Kidney glomerular epithelial cell (primary cell): ENCODE measurements at regions not wholly inside any gene's neighbourhood (a gene's known extent, or its start where the extent isn't known, plus 50 kb on each side); places are given as distances from the start of the nearest gene placed in this dataset.
A peak's percentile ranks its signal among the peaks of the same experiment; 100 is the strongest.

Experiments
- DNase-seq: peaks from one replicate; lab custom pipeline; 2025; lab: John Stamatoyannopoulos, UW

DNA sequence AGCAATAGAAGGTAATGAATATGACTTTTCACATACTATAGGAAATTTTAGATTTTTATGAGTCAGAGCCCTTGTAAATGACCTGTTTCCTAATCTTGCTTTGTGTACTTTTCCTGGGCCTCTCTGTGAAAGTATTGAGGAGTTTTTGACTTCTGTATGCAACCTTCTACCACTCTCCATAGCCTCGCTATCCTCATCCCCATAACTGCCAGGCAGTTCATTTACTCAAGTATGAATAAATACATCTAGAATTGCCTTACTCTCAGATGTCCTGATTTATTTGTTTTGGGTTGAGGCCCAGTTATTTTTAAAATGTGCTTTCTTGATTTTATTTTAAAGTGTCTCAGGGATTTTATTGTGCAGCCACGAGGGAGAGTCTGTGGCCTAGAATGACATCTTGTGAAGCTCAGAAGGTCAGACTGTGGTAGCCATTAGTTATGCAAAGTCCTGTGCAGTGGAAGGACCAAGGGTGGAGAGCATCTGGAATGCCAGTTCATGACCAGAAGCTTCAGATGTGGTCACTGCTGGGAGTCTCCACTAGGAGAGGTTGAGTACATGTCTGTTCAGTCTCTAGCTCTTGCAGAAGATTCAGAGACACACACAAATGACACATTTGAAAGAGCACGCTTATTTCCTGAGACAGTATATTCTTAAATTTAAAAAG, 346.2 kb upstream of the IMPG1 start:
- no peak for DNase-seq

DNA sequence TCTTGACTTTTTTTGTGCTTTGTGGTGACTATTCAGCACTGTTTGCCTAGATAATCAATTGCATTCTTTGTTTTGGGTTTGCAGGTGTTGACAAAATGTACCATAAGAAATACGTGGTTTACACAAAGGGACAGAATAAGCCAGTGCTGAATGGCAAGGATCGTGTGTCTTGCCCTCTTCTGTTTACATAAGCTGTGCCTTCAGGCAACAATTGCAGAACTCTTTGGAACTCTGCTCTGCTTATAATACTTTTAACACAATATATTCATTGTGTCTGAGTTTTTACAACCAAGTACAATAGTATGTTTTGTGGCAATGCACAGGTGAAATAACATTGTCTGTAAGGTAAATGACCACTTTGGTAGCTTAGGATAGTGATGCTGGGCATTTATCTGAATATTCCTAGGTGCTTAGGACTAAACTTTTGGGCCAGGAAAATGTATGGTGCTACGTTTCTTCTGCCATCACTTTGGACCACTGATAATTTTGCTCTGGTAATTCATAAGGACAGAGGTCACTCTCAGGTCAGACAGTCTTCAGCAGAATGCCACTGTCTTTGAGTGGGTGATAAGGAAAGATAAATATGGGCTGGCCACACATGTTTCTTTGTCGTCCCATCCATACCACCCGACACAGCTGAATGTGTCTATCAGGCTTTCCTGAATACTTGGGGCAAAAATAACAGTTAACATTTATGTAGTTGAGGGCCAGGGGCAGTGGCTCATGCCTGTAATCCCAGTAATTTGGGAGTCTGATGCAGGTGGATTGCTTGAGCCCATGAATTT, 344.6 kb upstream of the IMPG1 start:
- no peak for DNase-seq

DNA sequence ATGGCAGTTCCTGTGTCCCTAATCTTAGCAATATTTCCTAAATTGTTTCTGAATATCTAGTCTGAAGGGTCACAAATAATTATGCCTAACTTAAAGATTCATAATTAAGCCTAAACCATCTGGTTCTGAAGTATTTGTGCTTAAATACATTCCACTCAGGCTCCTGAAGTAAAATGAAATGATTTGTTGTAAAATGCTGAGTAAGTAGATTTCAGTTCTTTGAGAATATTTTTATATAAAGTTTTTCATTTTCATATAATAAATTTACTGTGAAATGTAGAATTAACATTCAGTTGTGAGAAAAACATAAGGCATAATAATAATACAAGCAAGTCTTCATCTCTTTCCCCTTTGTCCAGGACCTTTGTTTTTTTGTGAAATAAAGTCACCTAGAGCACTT, 330.6 kb upstream of the IMPG1 start:
- DNase-seq, result no peak

DNA sequence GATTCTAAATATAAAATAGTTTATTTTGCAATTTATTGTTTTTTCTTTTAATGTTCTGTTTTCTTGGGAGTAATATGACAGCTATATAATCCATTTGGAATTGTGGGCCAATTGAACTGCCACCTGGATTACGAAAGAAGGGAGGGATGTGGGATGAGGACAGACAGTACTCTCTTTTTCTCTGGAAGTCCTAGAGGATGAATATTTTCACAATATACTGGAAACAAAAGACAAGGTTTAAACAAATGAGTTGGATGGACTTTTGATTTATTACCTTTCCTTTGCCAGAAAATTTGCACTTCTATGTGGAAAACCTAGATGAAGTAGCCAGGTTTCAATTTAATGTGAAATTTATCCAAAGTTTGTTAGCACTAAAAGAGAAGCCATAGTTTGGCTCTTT, 325.5 kb upstream of the IMPG1 start:
- no peak for DNase-seq

DNA sequence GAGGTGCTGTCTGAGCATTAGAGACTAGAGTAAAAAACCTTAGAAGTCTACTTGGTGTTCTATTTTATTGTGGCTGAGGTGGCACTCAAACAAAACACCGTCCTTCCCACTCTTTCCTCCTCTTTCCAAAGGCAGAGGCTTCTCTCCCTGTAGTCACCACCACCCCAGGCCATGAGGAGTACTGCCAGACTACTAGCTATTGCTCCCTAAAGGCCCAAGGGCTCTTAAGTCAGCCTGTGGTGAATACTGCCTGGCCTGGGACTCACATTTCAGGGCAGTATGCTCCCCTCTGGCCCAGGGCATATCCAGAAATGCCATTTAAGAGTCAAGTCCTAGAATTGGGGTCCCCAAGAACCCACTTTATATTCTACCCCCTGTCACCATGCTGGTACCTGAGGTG, 309.7 kb upstream of the IMPG1 start:
- DNase-seq, result no peak

DNA sequence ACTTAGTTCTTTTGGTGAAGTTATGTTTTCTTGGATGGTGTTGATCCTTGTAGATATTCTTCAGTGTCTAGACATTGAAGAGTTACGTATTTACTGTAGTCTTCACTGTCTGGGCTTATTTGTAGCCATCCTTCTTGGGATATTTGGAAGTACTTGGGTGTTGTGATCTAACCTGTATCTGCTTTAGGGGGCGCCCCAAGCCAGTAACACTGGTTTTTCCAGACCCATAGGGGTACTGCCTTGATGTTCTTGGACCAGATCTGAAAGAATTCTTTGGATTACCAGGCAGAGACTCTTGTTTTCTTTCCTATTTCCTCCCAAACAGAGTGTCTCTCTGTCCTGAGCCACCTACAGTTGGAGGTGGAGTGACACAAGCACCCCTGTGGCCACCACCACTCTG, 309.1 kb upstream of the IMPG1 start:
- no peak for DNase-seq

DNA sequence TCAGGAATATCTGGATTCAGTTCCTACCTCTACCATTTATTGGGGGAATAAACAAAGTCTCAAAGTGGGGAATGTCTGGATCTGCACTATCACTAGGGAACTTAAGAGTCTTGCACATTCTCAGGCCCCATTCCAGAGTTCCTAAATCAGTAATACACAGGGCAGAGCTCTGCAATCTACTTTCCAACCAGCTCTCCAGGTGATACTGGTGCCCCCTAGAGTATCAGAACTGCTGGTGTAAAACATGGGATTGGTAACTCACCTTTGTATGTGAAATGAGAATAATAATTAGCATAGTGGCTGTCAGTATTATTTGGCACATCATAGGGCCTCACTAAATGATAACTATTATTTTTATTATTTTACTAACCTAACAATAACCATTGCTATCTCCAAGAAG, 278.8 kb upstream of the IMPG1 start:
- peak; percentile 7 for DNase-seq

DNA sequence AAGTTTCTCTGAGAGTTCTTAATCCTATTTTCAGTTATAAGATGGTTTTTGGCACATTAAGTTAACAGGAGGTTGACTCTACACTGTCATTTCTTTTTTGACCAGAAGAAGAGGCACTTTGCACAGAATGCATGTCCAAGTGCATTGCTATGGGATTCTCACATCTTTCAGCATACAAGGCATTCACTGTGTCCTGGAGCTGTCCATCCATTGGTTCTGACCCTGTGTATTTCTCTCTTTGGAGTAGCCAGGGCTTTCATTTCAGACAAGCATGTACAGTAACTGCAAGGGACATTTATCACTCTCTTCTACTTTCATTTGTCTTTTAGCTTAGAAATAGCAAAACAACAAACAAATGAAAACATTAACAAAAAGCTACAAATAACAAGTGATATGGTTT, 275.1 kb upstream of the IMPG1 start:
- DNase-seq, result no peak

DNA sequence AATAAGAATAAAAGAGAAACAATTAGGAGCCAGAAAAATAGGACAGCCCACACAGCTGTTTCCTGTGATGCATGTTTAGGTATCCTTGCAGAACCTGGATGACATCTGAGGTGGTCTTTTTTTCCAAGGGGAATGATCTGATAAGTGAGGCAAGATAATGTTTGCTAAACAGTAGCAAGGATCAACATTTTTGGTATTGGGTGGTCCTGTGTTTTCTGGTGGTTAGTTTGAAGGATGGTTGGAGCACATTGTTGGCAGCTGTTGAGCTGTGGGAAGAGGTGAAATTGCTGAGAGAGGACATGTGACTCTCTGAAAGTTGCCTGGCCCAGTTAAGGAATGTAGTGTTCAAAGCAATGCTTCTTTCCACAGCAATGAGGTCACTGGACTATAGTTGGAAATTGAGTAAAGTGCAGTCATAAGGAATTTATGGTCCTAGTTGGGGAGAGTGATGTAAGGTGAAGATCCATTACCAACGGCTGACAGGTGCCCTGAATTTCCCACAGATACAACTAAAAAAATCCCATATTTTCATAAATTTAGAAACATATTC, 270.2 kb upstream of the IMPG1 start:
- DNase-seq, result no peak

DNA sequence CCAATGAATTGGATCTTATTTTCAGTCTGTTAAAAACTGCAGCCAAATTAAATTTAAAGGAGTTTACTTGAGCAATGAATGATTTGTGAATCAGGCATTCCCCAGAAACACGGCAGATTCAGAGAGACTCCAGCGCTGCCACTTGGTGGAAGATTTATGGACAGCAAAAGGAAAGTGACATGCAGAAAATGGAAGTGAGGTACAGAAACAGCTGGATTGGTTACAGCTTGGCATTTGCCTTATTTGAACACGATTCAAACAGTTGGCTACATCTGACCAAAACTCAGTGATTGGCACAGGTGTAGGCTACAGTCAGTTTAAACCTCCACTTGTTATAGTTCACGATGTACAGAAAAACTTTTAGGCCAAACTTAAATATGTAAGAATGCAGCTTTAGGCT, 257.6 kb upstream of the IMPG1 start:
- no peak for DNase-seq

DNA sequence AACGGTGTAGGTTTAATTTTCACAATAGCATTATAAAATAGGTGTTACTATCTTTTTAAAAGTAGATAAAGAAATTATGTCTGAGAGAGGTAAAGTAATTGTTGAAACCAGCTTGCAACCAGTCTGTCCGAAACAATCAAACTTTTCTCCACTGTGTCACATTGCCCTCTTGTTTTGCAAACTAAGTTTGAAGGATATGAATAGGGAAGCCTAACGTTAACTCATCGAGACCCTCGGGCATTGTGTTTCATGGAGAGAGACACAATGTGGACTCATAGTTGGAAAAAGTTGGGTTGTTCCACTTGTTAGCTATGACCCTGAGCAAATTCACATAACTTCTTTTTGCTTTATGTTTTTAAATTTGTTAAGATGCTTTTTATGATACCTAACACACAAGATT, 254.4 kb upstream of the IMPG1 start:
- no peak for DNase-seq
